Thyroid gland (tissue), 4 donors: ENCODE measurements at regions not wholly inside any gene's neighbourhood (a gene's known extent, or its start where the extent isn't known, plus 50 kb on each side); places are given as distances from the start of the nearest gene placed in this dataset.

ENCODE experiments used
- CTCF ChIP-seq, 6 experiments: fragments of 200-600 bp in 3 of 6; fragments of 450-650 bp in 3 of 6; sonication (generic) in 3 of 6; IDR thresholded peaks; one replicate each; pipeline ENCODE4 v1.5.1; 2016 to 2019; ENCODE audit warnings: antibody characterized with exemption in 6 of 6, mild to moderate bottlenecking in 2 of 6, inconsistent platforms in 1 of 6, moderate library complexity in 1 of 6
- POLR2A ChIP-seq, 2 donors: fragments of 450-650 bp; IDR thresholded peaks; one replicate each; pipeline ENCODE4 v1.6.1; 2017; ENCODE audit warnings: antibody characterized with exemption in 2 of 2, mild to moderate bottlenecking in 2 of 2, moderate library complexity in 1 of 2

GRCh38 chr18:38923540-38923939 is 1357.9 kb upstream of the CELF4 start:
- TF ChIP-seq POLR2A (IDR thresholded peaks at IDR 0.05), result no peak
- no peak for TF ChIP-seq CTCF (IDR thresholded peaks at IDR 0.05)
